ENCODE measurements at regions not wholly inside any gene's neighbourhood (a gene's known extent, or its start where the extent isn't known, plus 50 kb on each side); places are given as distances from the start of the nearest gene placed in this dataset.

- no TSS peak for BruUV-seq (replicated peaks)
- RAD21 ChIA-PET (ENCODE audit: low non-redundant PET in 1 of 2, low total read pairs in 2 of 2, uncharacterized antibody in 2 of 2, unreplicated experiment in 2 of 2): no interaction called here
- Histone ChIP-seq H3K4me3 (replicated peaks in 1 of 2; ENCODE audit: low read depth in 1 of 2, low read length in 2 of 2) (no peak overlapping the region), H3K27me3 (ENCODE audit: insufficient read depth, low read length) (no peaks in the 10 kb centered on the region), H3K36me3 (ENCODE audit: control insufficient read depth in 1 of 2, insufficient read depth in 2 of 2, low read length in 2 of 2) (no peaks in the 10 kb centered on the region), H3K4me1 (ENCODE audit: control insufficient read depth in 1 of 2, insufficient read depth in 2 of 2, low read length in 2 of 2) (peaks cover 21 to 53% of the 10 kb centered on the region in 2 experiments), H4K20me1 (ENCODE audit: insufficient read depth) (no peaks in the 10 kb centered on the region), H3K9ac (ENCODE audit: low read length) (peak overlapping the region; percentile 41), H2AFZ (ENCODE audit: low read depth, low read length, poor library complexity, severe bottlenecking) (peak overlapping the region; percentile 89), H3K9me2 (ENCODE audit: insufficient read depth) (no peaks in the 10 kb centered on the region), H3K27ac (ENCODE audit: low read depth, low read length) (no peak overlapping the region), H3K4me2 (ENCODE audit: low read length) (peak overlapping the region; percentile 52), H3K79me2 (ENCODE audit: insufficient read depth, low read length) (no peaks in the 10 kb centered on the region), H3K9me3 (ENCODE audit: control insufficient read depth in 1 of 2, insufficient read depth in 1 of 2, low read depth in 1 of 2, low read length in 2 of 2) (no peaks in the 10 kb centered on the region)
- ATAC-seq: peak; percentile 69
- intact Hi-C loops (cut with micrococcal nuclease): no loop called here
- POLR2A ChIA-PET: no interaction called here
- CTCF ChIA-PET: no interaction called here
- DNase-seq (ENCODE audit: low read depth, low spot score): no peak
- TF ChIP-seq CBX3 (IDR thresholded peaks at IDR 0.05; ENCODE audit: low read depth) (peak; percentile 38; the same call in 1 of the 2 replicates), ELF1 (IDR thresholded peaks at IDR 0.05; ENCODE audit: borderline replicate concordance, low read depth) (peak; percentile 25; the same call in 1 of the 2 replicates), YY1 (IDR thresholded peaks at IDR 0.05; ENCODE audit: extremely low read depth, insufficient replicate concordance, low read depth, low read length) (peak; percentile 4), JUND (IDR thresholded peaks at IDR 0.05) (no peak), ZNF274 (IDR thresholded peaks at IDR 0.05; ENCODE audit: low read depth, low read length) (no peak), EZH2phosphoT487 (IDR thresholded peaks at IDR 0.05; ENCODE audit: borderline replicate concordance) (no peak)
- TF ChIP-seq, protein P1, sequence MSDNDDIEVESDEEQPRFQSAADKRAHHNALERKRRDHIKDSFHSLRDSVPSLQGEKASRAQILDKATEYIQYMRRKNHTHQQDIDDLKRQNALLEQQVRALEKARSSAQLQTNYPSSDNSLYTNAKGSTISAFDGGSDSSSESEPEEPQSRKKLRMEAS (IDR thresholded peaks at IDR 0.05): peak; percentile 57; the same call in 1 of the 2 replicates
Observed at GRCh38 chr6:113359155-113360140, 497.7 kb upstream of the MARCKS start.

DNA sequence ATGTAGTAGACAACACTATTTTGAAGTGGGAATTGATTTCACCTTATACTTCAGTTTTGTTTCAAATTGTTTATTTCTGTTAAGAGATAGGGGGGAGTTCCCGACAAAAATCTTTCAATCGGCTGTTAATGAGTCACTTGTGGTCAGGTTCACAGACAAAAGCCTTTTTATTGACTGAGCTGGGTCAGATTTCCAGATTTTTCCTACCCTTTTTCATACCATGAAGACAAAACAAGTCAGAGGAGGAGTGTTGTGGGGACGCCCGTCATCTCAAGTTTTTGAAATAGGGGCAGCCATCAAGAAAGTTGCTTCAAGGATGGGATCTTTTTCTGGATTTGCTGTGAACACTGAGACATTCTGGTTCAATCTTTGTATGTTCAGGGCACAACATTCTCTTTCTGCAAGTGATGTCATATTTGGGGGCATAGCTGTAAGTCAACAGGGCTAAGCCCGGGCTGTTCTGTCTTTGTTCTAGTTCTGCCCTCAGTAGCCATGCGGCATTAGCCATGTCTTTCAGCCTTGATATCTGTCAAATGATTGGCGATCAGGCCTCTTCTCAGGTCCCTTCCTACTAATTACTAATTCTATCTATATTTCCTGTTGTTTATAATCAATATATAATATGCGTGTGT, 496.0 kb upstream of the MARCKS start:
- no peaks in the 10 kb centered on the region for H3K79me2 ChIP-seq (ENCODE audit: insufficient read depth, low read length)
- no peaks in the 10 kb centered on the region for H3K36me3 ChIP-seq (ENCODE audit: control insufficient read depth in 1 of 2, insufficient read depth in 2 of 2, low read length in 2 of 2)
- H3K9me3 ChIP-seq (ENCODE audit: control insufficient read depth in 1 of 2, insufficient read depth in 1 of 2, low read depth in 1 of 2, low read length in 2 of 2): no peaks in the 10 kb centered on the region
- DNase-seq (ENCODE audit: low read depth, low spot score): peak; percentile 66
- CTCF ChIA-PET: no interaction called here
- H3K27ac ChIP-seq (ENCODE audit: low read depth, low read length): no peak overlapping the region
- BruUV-seq (replicated peaks): no TSS peak
- H3K4me2 ChIP-seq (ENCODE audit: low read length): peak overlapping the region; percentile 70
- H3K9me2 ChIP-seq (ENCODE audit: insufficient read depth): no peaks in the 10 kb centered on the region
- POLR2A ChIA-PET: no interaction called here
- H4K20me1 ChIP-seq (ENCODE audit: insufficient read depth): no peaks in the 10 kb centered on the region
- RAD21 ChIA-PET (ENCODE audit: low non-redundant PET in 1 of 2, low total read pairs in 2 of 2, uncharacterized antibody in 2 of 2, unreplicated experiment in 2 of 2): no interaction called here
- peak; percentile 64 for ATAC-seq
- intact Hi-C loops (cut with micrococcal nuclease): no loop called here
- TF ChIP-seq, protein P2, sequence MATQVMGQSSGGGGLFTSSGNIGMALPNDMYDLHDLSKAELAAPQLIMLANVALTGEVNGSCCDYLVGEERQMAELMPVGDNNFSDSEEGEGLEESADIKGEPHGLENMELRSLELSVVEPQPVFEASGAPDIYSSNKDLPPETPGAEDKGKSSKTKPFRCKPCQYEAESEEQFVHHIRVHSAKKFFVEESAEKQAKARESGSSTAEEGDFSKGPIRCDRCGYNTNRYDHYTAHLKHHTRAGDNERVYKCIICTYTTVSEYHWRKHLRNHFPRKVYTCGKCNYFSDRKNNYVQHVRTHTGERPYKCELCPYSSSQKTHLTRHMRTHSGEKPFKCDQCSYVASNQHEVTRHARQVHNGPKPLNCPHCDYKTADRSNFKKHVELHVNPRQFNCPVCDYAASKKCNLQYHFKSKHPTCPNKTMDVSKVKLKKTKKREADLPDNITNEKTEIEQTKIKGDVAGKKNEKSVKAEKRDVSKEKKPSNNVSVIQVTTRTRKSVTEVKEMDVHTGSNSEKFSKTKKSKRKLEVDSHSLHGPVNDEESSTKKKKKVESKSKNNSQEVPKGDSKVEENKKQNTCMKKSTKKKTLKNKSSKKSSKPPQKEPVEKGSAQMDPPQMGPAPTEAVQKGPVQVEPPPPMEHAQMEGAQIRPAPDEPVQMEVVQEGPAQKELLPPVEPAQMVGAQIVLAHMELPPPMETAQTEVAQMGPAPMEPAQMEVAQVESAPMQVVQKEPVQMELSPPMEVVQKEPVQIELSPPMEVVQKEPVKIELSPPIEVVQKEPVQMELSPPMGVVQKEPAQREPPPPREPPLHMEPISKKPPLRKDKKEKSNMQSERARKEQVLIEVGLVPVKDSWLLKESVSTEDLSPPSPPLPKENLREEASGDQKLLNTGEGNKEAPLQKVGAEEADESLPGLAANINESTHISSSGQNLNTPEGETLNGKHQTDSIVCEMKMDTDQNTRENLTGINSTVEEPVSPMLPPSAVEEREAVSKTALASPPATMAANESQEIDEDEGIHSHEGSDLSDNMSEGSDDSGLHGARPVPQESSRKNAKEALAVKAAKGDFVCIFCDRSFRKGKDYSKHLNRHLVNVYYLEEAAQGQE (IDR thresholded peaks at IDR 0.05; ENCODE audit: low read depth): no peak
- TF ChIP-seq SP1 (IDR thresholded peaks at IDR 0.05; ENCODE audit: low read depth) (peak; percentile 51; the same call in 1 of the 2 replicates), SIN3A (IDR thresholded peaks at IDR 0.05; ENCODE audit: low read depth) (no peak), CBX3 (IDR thresholded peaks at IDR 0.05; ENCODE audit: low read depth) (no peak), EGR1 (IDR thresholded peaks at IDR 0.05; ENCODE audit: low read depth) (no peak), JUND (IDR thresholded peaks at IDR 0.05) (peak; percentile 58), SRF (IDR thresholded peaks at IDR 0.05; ENCODE audit: low read depth) (no peak), ZFX (IDR thresholded peaks at IDR 0.05) (no peak), ELF1 (IDR thresholded peaks at IDR 0.05; ENCODE audit: borderline replicate concordance, low read depth) (no peak), FOSL1 (IDR thresholded peaks at IDR 0.05; ENCODE audit: low read depth) (peak; percentile 50; the same call in 1 of the 2 replicates), YY1 (IDR thresholded peaks at IDR 0.05; ENCODE audit: extremely low read depth, insufficient replicate concordance, low read depth, low read length) (no peak), EZH2phosphoT487 (IDR thresholded peaks at IDR 0.05; ENCODE audit: borderline replicate concordance) (no peak), TCF7L2 (IDR thresholded peaks at IDR 0.05; ENCODE audit: borderline replicate concordance, extremely low read depth, insufficient read depth, insufficient read length) (no peak)
- peak overlapping the region; percentile 99 for H2AFZ ChIP-seq (ENCODE audit: low read depth, low read length, poor library complexity, severe bottlenecking)
- peaks cover 21 to 59% of the 10 kb centered on the region in 2 experiments for H3K4me1 ChIP-seq (ENCODE audit: control insufficient read depth in 1 of 2, insufficient read depth in 2 of 2, low read length in 2 of 2)
- no peaks in the 10 kb centered on the region for H3K27me3 ChIP-seq (ENCODE audit: insufficient read depth, low read length)
- H3K4me3 ChIP-seq (replicated peaks in 1 of 2; ENCODE audit: low read depth in 1 of 2, low read length in 2 of 2): peak overlapping the region in 1 of 2 experiments; percentile 15; a peak in 1 of 4 replicates
- H3K9ac ChIP-seq (ENCODE audit: low read length): peak overlapping the region; percentile 44
